Upper lobe of right lung (tissue), 1 donor: ENCODE measurements at regions not wholly inside any gene's neighbourhood (a gene's known extent, or its start where the extent isn't known, plus 50 kb on each side); places are given as distances from the start of the nearest gene placed in this dataset.

Experiments used
- ATAC-seq: fragments of 200-7000 bp; cut with Tn5 transposase; one replicate; pipeline ENCODE4 v1.9.1; 2020; ENCODE audit warnings: mild to moderate bottlenecking, moderate library complexity
- DNase-seq: peaks from one replicate; pipeline ENCODE4 v3.0.0-alpha.2; 2020
- H3K27ac ChIP-seq: fragments of 200-600 bp; one replicate; pipeline ENCODE4 v1.8.0; 2022
- H3K27me3 ChIP-seq: fragments of 200-600 bp; one replicate; pipeline ENCODE4 v1.8.0; 2022; ENCODE audit warnings: mild to moderate bottlenecking
- H3K36me3 ChIP-seq: fragments of 200-600 bp; one replicate; pipeline ENCODE4 v1.8.0; 2022
- H3K4me1 ChIP-seq: fragments of 200-600 bp; one replicate; pipeline ENCODE4 v1.8.0; 2022
- H3K4me3 ChIP-seq: fragments of 200-600 bp; one replicate; pipeline ENCODE4 v1.8.0; 2022; ENCODE audit warnings: mild to moderate bottlenecking
- H3K9me3 ChIP-seq: fragments of 200-600 bp; one replicate; pipeline ENCODE4 v1.8.0; 2022
- intact Hi-C: fragments of 100-400 bp; cut with DNase I; formaldehyde crosslinking; loops from one replicate; pipeline ENCODE4 v1.11.0; 2022
- TF ChIP-seq, protein P1 (sequence below): fragments of 200-600 bp; IDR thresholded peaks from one replicate; pipeline ENCODE4 v1.8.0; 2022; ENCODE audit warnings: antibody characterized with exemption
- donor health status: DM: no; HTN: yes; CAD: no; lungs with severe emphysema.

DNA sequence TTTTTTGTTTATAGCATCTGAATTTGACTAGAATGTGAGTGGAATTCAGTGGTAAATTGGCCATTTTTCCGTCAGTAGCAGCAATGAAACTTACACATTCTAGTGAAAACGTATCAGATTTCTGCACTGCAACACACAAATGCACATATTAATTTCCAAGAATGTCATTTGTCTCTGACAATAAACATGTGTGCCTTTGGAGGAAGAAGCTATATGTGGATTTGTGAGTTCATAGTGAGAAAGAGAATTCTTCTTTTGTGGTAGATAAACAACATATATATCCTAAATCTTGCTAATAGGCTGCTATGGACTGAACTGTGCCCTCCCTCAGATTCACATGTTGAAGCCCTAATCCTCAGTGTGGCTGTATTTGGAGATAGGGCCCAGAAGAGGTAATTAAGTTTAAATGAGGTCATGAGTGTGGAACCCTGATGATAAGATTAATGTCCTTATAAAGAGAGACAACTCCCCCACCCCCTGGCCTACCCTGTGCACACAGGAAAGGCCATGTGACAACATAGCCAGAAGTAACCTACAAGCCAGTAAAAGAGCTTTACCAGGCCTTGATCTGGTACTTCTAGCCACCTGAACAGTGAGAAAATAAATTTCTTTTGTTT is 200.2 kb upstream of the EYA4 start:
- DNase-seq (no peak), ATAC-seq (no peak)
- no peaks in the 10 kb centered on the region for H3K4me1 ChIP-seq
- no peaks in the 10 kb centered on the region for H3K36me3 ChIP-seq
- H3K9me3 ChIP-seq: no peaks in the 10 kb centered on the region
- TF ChIP-seq, protein P1, sequence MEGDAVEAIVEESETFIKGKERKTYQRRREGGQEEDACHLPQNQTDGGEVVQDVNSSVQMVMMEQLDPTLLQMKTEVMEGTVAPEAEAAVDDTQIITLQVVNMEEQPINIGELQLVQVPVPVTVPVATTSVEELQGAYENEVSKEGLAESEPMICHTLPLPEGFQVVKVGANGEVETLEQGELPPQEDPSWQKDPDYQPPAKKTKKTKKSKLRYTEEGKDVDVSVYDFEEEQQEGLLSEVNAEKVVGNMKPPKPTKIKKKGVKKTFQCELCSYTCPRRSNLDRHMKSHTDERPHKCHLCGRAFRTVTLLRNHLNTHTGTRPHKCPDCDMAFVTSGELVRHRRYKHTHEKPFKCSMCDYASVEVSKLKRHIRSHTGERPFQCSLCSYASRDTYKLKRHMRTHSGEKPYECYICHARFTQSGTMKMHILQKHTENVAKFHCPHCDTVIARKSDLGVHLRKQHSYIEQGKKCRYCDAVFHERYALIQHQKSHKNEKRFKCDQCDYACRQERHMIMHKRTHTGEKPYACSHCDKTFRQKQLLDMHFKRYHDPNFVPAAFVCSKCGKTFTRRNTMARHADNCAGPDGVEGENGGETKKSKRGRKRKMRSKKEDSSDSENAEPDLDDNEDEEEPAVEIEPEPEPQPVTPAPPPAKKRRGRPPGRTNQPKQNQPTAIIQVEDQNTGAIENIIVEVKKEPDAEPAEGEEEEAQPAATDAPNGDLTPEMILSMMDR: no peak
- intact Hi-C loops: no loop called here
- no peak overlapping the region for H3K27ac ChIP-seq
- H3K4me3 ChIP-seq: no peak overlapping the region
- H3K27me3 ChIP-seq: no peaks in the 10 kb centered on the region

DNA sequence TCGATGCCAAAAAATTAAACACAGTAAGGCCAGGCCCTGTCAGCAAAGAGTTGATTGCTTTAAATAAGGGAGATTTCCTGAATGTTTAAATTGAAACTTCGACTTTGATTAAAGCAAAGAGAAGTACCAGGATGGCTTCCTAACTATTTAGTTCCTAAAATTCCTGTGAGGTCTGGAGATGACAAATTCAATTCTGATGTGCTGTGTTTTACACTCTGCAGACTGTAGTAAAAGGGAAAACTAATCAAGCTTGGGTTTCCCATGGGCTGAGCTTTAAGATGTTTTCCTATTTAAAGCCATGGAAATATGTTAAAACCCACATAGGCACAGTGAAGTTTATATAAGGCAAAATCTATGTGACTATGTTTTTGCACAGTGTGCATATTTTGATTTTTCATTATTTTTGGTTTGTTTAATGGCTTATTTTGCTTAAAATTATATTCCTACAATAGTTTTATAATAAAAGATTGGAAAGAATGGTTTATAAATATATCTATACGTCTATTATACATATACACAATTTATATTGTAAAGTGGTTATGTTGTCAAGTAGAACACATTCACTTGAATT is 198.5 kb upstream of the EYA4 start:
- DNase-seq (no peak), ATAC-seq (no peak)
- H3K4me3 ChIP-seq: no peak overlapping the region
- intact Hi-C loops: no loop called here
- TF ChIP-seq, protein P1: no peak
- no peaks in the 10 kb centered on the region for H3K27me3 ChIP-seq
- no peaks in the 10 kb centered on the region for H3K4me1 ChIP-seq
- H3K27ac ChIP-seq: no peak overlapping the region
- no peaks in the 10 kb centered on the region for H3K36me3 ChIP-seq
- no peaks in the 10 kb centered on the region for H3K9me3 ChIP-seq

DNA sequence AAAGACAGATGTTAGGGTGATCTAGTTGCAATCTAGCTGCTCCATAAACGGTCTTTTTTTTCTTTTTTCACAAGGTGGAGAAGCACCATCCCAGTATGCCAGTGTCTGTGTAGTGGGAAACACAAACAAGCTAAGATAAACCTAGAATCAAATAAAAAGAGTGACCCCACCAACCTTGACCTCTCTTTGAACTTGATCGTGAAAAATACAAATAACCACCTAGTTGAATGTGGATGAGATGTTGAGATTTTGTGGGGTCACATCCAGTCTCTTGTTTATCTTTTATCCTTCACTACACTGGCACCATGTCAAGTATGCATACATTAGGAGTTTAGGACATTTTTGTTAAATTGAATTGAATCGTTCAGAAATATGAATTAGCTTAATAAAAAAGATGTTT is 194.6 kb upstream of the EYA4 start:
- no peaks in the 10 kb centered on the region for H3K4me1 ChIP-seq
- ATAC-seq: no peak
- H3K27ac ChIP-seq: no peak overlapping the region
- no peak for DNase-seq
- TF ChIP-seq, protein P1: no peak
- H3K36me3 ChIP-seq: no peaks in the 10 kb centered on the region
- intact Hi-C loops: no loop called here
- H3K27me3 ChIP-seq: no peaks in the 10 kb centered on the region
- no peak overlapping the region for H3K4me3 ChIP-seq
- H3K9me3 ChIP-seq: no peaks in the 10 kb centered on the region

DNA sequence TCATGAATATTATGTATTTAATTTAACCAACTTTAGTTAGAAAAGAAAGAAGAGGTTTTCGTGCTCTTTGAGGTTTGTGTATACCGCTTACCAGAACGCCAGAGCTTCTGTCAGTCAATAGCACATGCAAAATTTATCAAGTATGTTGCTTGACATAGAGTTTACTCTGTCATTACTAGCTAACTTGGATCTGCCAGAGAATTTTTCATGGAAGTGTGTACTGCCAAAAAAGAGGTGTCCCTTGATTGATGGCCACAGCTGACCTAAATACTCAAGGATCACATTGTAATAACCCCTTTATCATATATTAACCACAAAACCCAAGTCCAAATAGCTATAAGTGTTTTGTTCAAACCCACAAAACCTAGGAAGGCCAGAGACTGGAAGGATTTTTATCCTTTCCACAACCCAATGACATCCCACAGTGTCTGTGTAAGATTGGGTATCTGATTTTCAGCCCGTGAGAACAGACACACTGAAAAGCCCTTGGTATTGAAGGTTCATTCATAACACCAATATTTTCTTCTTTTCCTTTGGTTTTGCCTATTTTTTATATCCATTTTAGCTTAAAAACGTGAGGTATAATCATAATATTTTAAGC is 194.0 kb upstream of the EYA4 start:
- TF ChIP-seq, protein P1: no peak
- no peak overlapping the region for H3K27ac ChIP-seq
- DNase-seq: no peak

DNA sequence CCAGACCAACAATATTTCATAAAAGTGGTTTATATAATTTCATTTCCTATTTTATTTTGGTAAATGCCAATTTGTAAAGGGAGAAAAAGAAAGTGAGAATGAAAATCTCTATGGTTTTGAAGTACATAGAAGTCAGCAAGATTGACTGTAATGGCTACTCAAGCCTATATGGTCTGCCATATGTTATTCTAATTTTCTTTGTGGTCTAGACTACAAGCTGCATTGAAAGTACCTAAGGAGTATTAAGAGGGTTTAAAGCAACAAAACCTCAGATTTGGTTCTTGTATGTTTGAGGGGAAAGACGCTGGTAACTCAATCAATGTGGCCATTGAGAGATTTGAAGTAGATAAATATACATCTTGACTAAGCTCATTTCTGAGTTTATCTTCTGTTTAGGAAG is 193.5 kb upstream of the EYA4 start:
- ATAC-seq (no peak), DNase-seq (no peak)
- TF ChIP-seq, protein P1: no peak
- Histone ChIP-seq H3K4me1 (no peaks in the 10 kb centered on the region), H3K27ac (no peak overlapping the region), H3K4me3 (no peak overlapping the region), H3K36me3 (no peaks in the 10 kb centered on the region), H3K27me3 (no peaks in the 10 kb centered on the region), H3K9me3 (no peaks in the 10 kb centered on the region)
- intact Hi-C loops: no loop called here

More for the DNA sequence above, 194.0 kb upstream of the EYA4 start:
- Histone ChIP-seq H3K4me3 (no peak overlapping the region), H3K36me3 (no peaks in the 10 kb centered on the region), H3K27me3 (no peaks in the 10 kb centered on the region), H3K9me3 (no peaks in the 10 kb centered on the region), H3K4me1 (no peaks in the 10 kb centered on the region)
- intact Hi-C loops: no loop called here
- ATAC-seq: no peak
